Fibroblast of skin of back (primary cell): ENCODE measurements at regions not wholly inside any gene's neighbourhood (a gene's known extent, or its start where the extent isn't known, plus 50 kb on each side); places are given as distances from the start of the nearest gene placed in this dataset.
"Not testable (repeated sequence)": the region's sequence is repeated elsewhere in the genome, so short reads cannot be mapped to it uniquely, and the experiment has no call there.

ENCODE experiments used
- DNase-seq: peaks from one replicate; pipeline ENCODE4 v3.0.0-alpha.2; 2013

GRCh38 chr1:47522935-47523834, 85.3 kb downstream of the FOXD2 start:
- DNase-seq = no peak

- no peak for DNase-seq
Observed at GRCh38 chr1:47523835-47524215, 86.0 kb downstream of the FOXD2 start.

- DNase-seq = no peak
Observed at GRCh38 chr1:47524272-47524671, 86.4 kb downstream of the FOXD2 start.

DNA sequence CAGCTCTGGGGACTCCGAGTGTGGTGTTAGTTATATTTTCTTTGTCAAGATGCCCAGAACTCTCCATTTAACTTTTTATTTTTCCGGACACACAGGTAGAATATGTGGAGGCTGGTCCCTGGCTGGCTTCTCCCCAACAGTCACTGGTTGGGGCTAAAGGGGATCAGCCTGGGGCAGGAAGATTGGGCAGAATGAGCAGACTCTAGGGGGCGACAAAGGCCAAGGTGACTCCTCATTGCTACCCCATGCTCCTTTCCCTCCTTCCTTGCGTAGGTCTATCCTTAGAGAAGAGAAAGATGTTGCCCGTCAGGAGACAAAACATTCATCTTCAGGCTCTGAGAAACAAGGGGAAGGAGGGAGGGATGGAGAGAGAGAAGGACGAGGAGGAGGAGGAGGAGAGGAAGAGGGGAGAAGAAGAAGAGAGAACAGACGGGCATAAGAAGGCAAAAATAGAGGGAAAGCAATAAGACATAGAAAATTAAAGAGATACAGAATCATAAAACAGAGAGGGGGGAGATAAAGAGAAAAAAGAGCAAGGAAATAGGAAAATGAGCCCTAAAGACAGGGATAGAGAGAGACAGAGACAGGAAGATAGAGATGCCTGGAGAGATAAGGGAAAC, 89.9 kb downstream of the FOXD2 start:
- no peak for DNase-seq

- no peak for DNase-seq
Observed at GRCh38 chr1:47529520-47530098, 91.8 kb downstream of the FOXD2 start.

DNA sequence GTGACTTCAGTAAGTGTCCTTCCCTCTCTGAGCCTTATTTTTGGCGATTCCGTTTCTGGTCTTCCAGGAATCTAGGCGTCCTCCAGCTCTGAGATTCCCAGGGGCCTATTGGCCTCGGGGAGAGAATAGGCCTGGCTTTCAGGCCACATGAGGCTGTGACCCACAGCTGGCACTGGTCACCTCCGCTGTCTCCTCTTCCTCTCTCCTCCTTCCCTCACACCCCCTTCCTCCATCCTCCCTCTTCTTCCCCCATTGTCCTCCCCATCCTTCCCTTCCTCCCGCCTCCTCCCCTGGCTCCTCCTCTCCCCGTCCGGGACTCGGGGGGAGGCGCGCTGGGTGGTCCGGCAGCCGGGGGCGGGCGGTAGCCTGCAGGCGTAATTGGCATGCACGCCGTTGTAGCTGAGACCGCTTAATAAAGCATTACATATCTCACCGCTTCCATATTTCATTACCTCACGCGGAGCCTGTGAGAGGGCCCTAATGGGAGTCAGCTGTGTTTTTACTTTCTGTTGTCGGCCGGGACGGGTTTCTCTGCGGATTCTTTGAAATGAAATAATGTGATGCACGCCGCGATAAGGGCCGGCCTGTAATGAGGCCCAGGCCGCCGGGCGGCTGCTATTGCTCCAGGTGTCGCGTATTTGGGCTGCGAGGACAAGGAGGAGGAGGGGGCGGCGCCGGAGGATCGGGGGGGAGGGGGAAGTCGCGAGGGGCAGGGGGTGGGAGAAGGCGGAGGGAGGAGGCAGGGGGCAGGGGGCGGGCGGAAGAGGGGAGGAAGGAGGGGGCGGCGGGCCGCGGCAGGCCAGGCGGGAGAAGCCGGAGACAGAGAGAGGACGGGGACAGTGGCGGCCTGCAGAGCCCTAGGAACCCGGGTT, 95.3 kb downstream of the FOXD2 start:
- DNase-seq = peak; percentile 84

GRCh38 chr1:47533793-47534328, 96.0 kb downstream of the FOXD2 start:
- no peak for DNase-seq

- DNase-seq = no peak
Observed at GRCh38 chr1:47534436-47534835, 96.6 kb downstream of the FOXD2 start.

- DNase-seq = no peak
Observed at GRCh38 chr1:47536646-47537118, 98.8 kb downstream of the FOXD2 start.

DNA sequence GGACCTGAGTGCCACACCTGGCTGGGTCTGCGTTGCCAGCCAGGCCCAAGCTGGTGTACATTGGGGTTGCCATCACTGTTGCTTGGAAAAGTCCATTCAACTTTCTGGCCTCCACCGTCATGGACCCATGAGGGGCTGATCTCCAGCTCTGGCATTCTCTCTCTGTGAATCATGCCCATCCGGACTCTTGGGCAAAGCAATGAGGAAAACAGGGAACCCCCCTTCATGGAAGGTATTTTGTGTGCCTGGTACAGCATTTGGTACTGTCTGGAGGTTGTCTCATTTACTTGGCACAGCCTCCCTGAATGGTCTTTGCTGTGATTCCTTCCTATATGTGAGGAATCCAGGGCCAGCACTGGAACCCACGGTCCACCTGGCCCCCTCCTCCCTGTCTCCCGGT, 99.4 kb downstream of the FOXD2 start:
- DNase-seq = no peak

DNA sequence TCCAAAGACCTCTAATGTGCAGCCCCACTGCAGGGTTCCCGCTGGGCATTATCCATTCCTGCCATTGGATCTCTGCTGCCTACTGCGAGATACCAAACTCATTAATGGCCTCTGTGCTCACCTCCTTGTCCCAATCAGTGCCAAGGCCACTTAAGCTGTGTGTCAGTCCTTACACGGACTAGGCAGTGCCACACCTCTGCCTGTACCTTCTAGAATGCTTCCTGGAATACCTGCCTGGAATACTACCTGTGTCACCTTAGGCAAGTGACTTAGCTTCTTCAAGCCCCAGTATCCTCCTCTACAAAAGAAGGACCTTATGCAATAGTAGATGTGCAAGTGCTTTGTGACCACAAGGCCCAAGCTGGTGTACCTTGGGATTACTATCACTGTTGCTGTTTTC, 100.1 kb downstream of the FOXD2 start:
- DNase-seq = no peak

DNA sequence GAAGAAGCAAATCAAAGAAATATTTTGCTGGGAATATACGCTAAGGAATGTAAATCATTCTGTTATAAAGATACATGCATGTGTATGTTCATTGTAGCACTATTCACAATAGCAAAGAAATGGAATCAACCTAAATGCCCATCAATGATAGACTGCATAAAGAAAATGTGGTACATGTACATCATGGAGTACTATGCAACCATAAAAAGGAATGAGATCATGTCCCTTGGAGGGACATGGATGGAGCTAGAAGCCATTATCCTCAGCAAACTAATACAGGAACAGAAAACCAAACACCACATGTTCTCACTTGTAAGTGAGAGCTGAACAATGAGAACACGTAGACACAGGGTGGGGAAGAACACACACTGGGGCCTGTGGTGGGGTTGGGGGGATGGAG, 100.7 kb downstream of the FOXD2 start:
- not testable (repeated sequence) for DNase-seq

DNA sequence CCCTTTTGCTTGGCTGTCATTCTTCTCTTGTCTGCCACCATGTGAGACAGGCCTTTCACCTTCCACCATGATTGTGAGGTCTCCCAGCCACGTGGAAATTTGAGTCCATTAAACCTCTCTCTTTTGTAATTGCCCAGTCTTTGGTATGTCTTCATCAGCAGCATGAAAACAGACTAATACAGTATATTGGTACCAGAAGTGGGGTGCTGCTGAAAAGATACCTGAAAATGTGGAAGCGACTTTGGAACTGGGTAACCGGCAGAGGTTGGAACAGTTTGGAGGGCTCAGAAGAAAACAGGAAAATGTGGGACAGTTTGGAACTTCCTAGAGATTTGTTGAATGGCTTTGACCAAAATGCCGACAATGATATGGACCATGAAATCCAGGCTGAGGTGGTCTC, 103.9 kb downstream of the FOXD2 start:
- not testable (repeated sequence) for DNase-seq

- not testable (repeated sequence) for DNase-seq
Observed at GRCh38 chr1:47543089-47543488, 105.2 kb downstream of the FOXD2 start.

GRCh38 chr1:47545912-47546483, 108.2 kb downstream of the FOXD2 start:
- no peak for DNase-seq

DNA sequence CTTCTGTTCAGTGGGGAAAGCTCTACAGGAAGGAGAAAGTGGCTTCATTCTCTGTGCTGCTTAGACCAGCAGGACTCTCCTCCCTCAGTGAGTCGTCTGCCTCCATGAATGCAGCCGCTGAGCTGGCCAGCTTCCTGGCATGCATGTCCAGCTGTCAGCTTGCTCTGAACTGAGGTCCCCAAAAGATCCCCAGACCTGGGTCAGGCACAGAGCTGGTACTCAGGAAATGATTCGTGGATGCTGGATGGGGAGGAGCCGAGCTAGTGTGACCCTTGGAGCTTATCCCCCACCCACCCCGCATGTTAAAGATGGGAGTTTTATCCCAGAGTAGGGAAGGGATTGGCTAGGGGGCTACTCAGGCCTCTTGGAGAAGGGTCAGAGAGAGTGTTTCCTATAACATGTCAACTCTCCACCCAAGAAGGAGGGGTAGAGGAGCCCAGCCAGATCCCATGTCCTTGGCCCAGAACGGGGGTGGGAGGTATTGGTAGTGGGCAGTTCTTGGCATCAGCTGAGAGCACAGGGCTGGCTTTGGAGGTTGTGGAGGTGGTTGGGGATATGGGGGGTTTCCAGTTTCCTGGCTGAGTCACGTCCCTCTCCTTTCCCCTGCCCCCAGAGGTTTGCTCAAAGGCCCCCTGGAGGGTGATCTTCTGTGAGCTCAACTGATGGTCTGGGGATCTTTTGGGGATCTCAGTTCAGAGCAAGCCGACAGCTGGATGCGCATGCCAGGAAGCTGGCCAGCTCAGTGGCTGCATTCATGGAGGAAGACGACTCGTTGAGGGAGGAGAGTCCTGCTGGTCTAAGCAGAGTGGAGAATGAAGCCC, 110.1 kb downstream of the FOXD2 start:
- peak; percentile 26 for DNase-seq

- DNase-seq = no peak
Observed at GRCh38 chr1:47548637-47549036, 110.8 kb downstream of the FOXD2 start.

DNA sequence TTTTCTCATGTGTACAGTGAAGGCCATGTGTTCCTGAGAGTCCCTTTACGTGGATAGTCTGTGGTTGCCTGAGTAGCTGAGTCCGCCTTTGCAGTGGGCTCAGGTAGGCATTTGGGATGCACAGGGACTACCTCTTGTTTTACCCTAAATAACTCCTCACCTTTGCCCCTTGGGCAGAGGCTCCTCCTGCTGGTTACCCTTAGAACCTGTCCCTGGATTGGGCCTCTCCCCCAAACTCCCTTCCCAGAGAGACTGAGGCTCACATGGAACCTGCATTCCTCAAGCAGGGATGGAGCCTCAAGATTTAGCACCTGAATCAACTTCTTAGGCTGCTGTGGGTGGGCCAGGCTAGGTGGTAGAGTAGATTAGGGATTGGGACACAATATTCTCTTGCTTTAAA, 111.7 kb downstream of the FOXD2 start:
- DNase-seq = no peak

DNA sequence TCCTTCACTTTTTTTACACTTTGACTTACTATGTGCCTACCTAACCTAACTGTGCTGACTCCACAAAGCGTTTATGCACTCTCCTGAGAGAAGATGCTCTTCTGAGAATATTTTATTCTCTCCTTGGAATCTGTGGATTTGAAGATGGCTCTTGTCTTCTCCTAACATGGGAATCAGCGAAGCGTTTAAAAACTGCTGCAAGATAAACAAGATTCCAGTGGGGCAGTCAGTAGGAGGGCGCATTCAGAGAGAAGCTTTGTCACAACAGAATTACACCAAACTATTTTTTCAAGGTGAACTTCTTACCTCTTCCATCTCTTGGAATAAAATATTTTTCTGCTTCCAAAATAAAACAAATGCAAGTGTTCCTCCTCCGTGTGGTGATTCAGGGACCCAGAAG, 113.1 kb downstream of the FOXD2 start:
- DNase-seq = no peak

DNA sequence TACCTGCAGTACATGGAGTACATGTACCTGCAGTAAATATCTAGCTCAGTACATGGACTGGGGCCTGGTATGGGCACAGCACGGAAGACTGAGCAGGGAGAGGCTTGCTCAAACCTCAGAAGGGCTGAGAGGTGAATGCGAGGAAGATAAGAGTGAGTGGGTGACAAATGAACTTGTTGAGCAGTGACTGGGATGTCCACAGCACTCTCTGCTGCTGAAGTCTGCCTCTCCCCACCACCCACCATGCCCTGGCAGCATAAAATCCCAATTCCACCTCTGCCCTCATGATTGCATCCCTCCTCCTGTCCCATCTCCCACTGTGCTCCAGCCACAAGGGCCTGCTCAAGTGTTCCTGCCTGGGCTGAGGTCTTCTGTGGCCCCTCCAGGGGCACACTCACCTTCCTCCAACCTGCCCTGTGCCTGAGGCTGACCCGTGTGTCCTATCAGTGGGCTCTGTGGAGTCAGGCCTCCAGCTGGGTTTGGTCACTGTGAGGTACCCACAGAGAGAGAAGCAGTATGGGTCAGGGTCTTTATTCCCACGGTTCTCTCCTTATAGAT, 114.2 kb downstream of the FOXD2 start:
- no peak for DNase-seq

DNA sequence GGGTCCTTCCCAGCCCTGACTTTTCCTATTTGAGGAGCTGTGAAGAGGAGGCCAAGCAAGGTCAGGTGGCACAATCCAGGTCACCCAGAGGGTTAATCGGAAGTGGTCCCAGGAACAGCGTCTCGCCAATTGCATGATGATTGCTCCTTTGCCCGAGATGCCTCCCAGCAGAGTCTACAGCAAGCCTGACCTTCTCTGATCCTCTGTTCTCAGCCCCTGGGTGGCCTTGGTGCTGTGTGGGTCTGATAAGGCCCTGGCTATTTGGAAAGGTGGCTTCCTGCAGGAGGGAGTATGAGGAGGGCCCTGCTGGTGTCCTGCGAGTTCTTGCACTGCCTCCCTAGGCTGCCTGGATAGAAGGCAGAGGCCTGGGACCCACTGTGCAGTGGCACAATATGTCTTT, 116.2 kb downstream of the FOXD2 start:
- DNase-seq = no peak
